Fibroblast of gingiva (primary cell): ENCODE measurements at regions not wholly inside any gene's neighbourhood (a gene's known extent, or its start where the extent isn't known, plus 50 kb on each side); places are given as distances from the start of the nearest gene placed in this dataset.
"Not testable (repeated sequence)": the region's sequence is repeated elsewhere in the genome, so short reads cannot be mapped to it uniquely, and the experiment has no call there.

Source experiments
- DNase-seq: peaks from one replicate; pipeline ENCODE4 v3.0.0-alpha.2; 2011; ENCODE audit warnings: low read depth

DNA sequence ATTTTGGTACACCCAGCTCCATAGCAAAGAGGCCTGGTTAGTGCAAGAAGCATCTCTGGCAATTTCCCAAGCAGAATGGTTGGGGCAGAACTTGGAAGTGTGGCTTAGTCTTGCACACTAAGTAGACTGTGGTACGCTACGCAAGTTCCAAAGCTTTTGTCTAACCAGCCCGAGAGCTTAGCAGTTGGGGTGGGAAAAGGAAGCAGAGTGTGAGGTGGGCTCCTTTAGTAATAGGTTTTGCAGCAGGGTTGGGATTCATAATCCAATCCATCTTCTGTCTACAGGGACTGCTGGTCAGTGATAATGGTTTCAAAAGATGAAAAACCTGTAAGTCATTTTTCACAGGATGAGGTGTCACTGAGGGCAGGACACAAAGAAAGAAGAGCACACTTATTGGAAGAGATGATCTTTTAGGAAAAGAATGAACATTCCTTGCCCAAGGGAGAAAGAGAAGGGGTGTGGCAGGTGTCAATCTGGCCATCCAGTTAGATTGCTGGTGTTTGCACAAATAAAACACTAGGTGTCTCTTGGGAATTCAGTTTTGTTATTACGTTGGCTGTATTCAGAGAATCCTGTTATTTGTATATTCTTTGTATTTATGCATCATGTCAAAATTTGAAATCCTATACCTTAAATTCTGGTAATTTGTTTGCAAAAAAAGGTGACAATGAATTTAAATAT lies 244.3 kb downstream of the GPAT3 start:
- no peak for DNase-seq

DNA sequence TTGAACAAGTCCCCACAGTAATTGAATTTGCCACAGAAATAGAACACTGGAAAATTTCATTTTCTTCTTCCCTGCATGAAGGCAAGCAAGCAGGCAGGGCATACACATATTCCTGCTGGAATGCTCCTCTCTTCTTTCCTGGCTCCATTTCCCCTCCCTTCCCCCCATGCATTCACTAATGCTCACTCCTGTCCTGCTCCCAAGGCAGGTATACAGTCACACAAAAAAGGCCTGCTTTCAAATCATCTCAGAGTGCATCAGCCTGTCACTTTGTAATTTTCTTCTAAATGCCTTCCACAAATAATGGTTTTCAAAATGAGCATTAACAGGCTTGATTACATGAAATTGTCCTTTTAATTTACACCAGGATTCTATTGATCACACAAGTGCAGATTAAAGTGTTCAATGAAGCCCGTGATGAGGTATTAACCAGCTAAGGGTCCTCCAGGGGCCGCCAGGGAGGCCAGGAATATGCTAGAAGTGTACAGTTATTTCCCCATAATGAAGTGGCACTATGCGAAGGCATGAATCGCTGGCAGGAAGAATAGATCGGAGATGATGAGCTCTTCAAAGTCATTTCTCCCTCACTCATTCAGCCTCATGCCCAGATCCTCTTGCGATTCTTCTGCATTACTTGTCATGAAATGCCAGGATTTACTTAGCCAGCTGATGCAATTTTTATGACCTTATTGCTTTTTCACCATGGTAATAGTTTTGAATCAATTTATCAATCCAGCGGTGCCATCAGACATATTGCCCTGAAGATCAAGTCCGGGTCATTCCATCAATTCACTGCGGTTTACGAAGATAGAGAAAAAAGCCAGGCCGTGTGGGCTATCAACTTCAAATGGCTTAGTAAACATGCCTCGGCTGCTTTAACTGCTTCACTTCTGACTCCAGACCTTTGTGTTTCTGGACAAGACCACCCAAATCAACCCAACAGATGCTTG lies 243.5 kb downstream of the GPAT3 start:
- DNase-seq: no peak

DNA sequence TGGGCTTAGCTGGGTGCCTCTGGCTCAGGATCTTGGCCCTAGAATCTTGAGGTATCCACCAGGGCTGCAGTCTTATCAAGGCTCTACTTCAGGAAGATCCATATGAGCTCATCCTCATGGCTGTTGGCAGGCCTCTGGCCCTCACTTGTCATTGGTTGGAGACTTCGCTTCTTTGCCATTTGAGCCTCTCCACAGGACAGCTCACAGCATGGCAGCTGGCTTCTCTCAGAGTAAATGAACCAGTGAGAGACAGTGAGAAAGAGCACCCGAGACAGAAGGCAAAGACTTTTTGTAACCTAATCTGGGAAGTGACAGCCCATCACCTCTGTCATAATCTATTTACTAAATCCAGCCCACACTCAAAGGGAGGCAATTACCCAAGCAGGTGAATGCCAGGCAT lies 236.8 kb downstream of the GPAT3 start:
- no peak for DNase-seq

DNA sequence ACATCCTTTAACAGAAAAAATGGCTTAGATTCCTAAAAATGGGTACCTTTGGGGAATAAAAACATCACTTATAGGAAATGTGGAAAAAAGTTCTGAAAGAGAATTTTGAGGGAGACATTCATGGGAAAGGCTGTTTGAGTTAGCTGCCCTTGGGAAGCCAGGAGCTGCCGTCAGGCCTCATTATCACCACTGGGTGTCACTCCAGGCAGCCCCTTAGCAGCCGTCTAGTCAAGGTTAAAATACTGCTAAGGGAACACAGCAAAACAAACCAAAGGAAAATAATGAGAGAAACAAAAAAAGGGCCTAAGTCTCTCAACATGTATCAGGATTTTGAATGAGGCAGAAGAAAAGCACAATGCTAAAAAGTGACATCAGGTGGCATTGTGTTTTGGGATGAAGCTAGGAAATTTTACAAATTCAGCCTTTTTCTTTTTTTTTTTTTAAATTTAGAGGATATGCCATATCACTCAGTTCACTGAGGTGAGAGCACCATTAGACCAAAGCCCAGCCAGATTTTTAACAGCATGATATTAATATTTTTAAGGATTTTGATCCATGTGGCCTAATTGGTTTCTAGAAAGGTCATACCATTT lies 235.3 kb downstream of the GPAT3 start:
- DNase-seq: peak; percentile 55

DNA sequence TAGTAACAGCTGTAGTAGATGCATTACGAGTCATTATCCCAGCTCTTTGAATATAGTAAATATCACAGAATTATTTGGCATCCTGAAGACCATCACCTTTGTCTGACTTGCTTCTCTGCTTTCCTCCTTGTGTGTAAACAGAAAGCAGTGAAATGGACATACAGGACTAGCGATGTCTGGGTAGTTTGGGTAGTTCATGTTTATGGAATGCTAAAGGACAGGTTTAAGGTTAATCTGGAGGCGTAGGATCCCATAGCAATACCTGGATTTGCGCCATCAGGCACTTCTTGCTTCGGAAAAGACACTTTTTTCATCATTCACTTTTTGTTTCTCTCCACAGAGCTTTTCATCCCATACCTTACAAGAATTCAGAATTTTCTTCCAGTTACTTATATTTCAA lies 232.2 kb downstream of the GPAT3 start:
- no peak for DNase-seq

DNA sequence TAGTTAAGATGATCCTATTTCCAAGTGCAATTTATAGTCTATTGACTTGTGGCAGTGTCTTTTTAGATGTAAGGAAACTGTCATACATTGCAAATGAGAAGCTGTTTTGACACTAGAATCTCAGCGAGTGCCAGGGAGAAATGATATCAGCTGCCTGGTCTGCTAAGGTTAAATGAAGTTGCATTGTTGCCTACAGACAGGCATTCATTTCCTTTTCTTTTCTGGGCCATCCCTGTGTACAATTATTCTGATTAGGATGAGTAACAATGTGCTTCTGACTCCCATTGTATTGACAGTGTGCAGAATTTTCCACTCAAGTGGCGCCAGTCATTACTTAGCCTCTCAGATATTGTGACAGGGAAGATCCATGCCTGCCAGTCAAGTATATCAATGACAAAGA lies 231.2 kb downstream of the GPAT3 start:
- DNase-seq: no peak

DNA sequence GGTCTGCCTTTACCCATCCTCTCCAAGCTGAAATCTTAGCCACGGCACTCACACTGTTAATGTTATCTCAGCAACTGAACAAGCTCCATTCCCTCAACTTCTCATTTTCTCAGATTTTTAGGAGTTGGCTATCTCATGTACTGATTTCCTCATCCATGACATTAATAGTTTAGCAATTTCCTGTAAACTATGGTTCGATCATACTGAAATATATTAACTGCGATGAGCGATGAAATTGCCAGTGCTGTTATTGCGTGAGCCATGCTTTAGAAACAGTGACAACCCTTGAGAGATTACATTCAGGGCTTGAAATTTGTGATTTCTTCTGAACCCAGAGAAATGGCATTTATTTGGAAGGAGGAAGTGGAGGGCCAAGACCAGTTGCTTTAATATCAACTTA lies 223.7 kb downstream of the GPAT3 start:
- no peak for DNase-seq

DNA sequence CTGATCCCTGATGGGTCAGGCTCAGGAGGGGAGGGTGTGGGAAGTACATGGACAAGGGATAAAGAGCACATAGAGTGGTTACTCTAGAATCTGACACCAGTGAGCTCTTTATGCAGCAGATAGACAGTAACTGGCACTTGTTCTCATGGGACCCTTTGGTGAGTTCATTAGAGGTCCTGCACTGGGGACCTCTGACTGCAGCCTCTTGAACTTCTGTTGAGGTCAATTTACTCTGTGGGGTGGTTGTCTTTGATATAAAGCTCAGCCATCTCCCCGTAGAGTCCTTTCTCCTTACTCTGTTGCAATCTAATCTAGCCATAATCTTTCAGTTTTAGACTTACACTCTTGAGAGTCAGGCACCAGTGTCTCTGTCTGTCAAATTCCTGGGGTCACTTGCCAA lies 222.4 kb downstream of the GPAT3 start:
- no peak for DNase-seq

DNA sequence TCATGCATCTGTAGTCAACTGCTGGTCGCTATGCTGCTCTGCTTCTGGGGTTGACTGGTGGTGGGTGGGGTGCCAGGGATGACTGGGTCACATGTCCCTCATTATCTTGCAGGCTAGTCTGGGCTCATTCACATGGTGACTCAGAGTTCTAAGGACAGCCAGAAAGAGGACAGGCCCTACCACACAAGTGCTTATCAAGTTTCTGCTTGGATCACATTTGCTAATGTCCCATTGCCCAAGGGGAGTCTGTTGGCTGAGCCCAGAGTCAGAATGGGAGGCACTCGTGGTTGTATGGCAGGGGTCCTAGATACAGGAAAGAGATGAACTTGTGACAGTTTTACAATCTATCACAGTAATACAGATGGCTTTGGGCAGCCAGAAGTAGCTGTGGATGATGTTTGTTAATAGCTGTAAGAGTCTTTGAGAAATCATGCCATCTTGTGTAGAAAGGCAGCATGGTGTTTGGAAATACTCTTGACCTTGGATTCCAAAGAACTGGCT lies 221.3 kb downstream of the GPAT3 start:
- peak; percentile 66 for DNase-seq

DNA sequence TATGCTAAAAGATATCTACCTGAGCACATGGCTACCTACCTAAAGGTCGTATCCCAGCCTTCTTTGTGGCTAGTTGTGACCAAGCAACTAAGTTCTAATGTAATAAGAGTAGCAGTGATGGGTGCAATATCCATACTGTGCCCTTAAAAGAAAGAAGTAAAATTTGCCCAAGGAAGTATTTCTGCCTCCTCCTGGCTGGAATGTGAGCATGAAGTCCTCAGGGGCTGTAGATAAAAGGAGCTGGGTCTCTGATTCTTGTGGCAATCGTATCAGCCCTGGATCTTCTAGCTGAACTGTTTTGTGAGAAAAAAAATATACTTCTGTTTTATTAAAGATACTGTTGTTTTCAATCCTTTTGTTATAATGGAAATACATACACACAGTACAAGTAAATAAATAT lies 217.4 kb downstream of the GPAT3 start:
- DNase-seq: no peak

DNA sequence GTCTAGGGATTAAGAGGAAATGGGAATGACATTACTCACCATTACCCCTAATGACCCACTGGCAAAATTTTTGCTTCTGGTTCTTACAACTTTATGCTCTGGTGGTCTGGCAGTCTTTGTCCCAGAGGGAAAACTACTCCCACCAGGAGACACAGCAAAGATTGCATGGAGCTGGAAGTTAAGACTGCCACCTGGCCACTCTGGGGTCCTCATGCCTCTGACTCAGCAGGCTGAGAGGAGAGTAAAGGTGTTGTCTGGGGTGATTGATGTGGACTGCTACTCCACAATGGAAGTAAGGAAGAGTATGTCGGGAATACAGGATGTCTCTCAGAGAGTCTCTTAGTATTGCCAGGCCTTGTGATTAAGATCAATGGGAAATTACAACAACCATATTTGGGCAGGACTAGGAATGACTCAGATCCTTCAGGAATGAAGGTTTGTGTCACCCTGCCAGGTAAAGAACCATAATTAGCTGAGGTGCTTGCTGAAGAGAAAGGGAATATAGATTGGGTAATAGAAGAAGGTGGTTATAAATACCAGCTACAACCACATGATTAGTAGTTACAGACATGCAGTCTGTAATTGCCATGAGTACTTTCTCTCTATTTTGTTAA lies 215.5 kb downstream of the GPAT3 start:
- no peak for DNase-seq

DNA sequence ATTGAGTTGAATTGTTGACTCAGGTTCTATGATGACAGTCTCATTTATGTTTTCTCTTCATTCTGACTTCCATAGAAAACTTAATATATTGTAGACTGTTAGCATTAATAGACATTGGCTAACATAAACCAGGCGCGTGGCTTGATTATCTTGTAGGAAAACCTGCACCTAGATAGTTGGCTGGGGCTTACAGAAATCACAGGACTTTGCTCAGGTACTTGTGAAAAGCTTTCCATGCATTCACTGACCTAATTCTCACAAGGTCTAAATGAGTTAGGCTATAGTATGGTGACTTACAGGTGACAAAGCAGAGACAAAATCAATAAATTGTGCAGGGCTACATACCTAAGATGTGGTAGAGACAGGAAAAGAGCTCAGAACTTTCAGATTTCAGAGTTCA lies 212.8 kb downstream of the GPAT3 start:
- DNase-seq: no peak

DNA sequence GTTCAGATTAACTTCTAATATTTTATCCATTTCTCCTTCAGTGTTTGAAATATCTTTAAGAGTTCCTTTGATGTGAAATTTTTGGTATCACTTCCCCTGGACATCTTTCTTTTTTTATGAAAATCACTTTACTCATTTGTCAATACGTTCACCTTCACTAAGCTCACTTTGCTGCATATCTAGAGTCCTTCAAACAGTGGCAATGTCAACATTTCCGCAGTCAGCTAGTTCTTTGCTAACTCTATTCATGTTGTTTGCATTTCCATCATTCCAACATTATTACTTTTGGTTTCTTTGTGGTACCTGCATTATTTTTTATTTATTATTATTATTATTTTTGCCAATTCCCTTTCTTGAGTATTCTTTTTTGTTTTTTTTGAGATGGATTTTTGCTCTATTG lies 203.0 kb downstream of the GPAT3 start:
- DNase-seq: no peak

DNA sequence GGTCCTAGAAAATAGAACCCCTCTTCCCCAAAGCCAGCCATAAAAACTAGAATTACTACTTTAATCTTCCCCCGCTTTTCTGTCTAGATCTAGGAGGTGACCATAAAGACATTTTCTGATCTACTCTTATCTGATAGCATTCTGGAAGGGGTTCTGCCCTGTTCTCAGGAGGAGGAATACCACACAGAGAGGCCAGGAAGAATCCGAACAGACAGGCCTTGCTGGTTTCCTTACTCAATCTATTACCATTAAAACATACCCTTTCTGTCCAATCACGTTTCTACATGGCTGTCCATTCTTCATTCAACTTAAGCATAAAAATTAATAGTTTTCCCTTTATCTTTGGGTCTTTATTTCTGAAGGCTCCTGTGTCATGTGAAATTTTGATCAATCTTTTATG lies 198.7 kb downstream of the GPAT3 start:
- DNase-seq: no peak

DNA sequence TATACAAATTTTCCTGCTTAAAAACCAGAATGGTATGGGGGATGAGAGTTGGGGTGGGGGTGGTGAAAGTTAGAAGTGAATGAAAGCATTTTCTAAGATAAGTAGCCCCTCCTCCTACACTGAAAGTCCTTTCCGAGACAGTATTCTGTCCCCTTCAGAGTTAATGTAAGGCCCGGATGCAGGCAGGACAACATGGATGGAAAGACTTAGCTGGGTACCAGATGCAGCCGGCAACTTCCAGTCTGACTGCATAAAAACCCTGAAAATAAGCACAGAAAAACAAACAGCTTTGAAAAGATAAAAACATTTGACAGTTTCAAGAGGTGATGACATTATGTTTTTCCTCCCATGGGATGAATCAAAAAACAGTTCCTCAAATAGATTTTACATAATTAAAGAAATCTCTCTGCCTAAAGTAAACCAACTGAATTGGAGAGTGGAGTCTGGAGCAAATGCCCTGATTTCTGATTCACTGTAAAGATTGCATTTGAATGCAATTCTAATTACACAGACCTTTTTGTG lies 196.3 kb downstream of the GPAT3 start:
- DNase-seq: peak; percentile 8

DNA sequence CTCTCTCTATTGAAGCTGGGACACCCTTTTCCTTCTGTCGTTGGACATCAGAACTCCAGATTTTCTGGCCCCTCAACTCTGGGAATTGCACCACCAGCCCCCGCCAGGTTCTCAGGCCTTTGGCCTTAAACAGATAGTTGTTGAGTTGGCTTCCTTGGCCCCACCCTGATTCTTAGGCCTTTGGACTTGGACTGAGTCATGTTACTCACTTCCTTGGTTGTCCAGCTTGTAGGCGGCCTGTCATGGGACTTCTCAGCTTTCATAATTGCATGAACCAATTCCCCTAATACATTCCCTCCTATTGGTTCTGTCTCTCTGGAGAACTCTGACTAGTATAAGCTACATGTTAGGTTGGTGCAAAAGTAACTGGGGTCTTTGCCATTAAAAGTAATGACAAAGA lies 195.7 kb downstream of the GPAT3 start:
- peak; percentile 28 for DNase-seq

DNA sequence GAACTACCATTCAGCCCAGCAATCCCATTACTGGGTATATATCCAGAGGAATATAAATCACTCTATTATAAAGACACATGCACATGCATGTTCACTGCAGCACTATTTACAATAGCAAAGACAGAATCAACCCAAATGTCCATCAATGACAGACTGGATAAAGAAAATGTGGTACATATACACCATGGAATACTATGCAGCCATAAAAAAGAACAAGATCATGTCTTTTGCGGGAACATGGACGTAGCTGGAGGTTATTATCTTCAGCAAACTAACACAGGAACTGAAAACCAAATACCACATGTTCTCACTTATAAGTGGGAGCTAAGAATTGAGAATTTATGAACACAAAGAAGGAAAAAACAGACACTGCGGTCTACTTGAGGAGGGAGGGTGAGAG lies 195.1 kb downstream of the GPAT3 start:
- DNase-seq: not testable (repeated sequence)

DNA sequence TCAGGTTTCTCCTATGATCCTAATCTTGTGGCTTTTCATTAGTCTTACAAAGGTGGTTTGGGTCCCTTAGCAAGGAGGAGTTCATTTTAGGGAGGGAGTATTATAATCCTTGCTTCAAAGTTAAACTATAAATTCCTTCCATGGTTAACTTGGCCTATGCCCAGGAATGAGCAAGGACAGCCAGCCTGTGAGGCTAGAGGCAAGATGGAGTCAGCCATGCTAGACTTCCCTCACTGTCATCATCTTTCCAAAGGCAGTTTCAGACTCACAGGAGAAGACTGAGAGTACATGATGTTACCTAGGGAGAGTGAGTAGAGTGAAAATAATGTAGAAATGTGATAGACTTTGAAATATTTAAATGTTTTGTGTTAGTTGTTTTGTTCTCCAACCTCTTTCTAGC lies 192.3 kb downstream of the GPAT3 start:
- DNase-seq: no peak

DNA sequence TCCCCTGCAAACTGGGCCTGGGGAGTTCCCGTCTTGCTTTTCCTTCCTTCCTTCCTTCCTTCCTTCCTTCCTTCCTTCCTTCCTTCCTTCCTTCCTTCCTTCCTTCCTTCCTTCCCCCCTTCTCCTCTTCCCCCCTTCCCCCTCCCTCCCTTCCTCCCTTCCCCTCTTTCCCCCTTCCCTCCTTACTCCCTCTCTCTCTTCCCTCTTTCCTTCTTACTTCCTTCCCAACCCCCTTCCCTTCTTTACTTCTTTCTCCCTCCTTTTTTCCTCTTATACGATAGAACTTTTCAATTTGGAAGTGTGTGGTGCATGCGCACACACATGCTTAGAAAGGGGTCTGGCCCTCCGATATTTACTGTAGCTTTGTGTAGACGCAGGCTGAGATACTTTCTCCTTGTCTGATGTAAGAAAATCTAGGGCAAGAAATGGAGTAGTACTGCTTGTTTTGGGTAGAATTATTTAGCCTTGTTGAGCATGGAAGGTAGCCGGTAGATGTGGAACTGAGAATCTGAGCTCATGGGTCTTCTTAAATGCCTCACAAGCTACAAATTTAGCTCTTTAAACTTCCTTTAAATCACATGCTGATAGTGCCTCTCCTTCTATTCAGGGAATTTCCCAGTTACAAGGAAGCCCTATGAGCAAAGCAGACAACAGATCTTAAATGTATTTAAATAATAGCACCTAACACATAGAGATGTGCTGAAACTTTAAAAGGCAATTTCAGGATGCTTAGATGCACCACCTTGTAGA lies 189.6 kb downstream of the GPAT3 start:
- no peak for DNase-seq

DNA sequence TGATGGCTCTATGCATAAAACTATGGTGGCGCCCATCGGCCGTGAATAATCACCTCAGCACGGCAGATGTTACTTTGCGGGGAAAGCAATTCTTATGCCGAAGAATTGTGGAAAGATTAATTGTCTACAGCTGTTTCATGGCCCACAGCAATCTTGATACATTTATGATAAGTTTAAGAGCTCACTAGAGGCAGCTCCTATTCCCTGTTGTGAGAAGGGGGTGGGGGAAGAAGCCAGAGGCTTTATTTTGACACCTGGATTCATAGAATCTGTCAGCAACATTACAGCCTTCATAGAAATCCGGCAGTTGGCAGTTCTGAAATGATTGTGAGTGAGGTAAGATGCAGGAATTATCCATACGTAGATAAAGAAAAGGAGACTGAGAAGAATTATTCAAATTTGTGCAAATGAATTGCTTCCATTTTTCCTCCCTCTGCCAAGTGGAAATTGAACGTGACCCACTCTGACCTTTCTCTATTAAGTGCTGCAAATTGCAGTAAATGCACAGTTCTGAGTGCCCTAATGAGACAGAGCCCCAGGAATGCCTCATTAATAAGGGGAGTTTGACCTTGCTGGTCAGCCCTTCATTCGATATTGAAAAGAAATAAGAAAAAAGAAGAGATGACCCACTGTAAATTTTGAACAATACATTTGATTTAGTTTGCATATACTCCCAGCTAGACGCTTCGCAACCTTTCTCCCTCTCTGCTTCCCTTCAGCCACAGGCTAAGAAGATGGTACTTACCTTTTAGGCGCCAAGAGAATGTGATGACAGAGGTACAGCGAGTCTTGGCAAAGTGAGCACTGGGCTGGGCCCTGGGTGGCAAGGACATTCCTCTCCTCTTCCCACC lies 188.8 kb downstream of the GPAT3 start:
- no peak for DNase-seq

DNA sequence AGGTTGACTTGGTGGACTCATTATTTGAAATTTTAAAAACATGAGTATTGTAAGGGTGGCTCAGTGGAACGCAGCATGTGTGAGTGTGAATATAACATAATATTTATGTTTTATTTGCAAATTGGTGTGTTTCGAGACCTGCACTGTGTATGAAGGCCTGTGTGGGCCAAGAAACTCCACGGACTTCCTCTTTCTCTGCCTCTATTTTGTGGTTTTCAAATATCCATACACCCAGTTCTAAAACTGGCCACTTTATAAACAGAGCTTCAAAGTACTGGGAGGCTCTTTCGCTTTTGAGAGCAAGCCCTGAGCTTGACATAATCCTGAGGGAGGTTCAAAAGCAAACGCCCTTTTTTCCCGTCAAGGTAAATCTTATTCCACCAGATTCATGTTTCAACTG lies 187.7 kb downstream of the GPAT3 start:
- DNase-seq: no peak
